ENCODE measurements at regions not wholly inside any gene's neighbourhood (a gene's known extent, or its start where the extent isn't known, plus 50 kb on each side); places are given as distances from the start of the nearest gene placed in this dataset.

- no peaks in the 10 kb centered on the region for H3K27me3 ChIP-seq (ENCODE audit: insufficient read depth, low read length)
- Mint-ChIP-seq H3K27me3 (ENCODE audit: low read depth) (peaks cover 6% of the 10 kb centered on the region), H3K4me1 (peaks cover 36 to 38% of the 10 kb centered on the region in 2 experiments), H3K27ac (no peak overlapping the region), H3K9me3 (no peaks in the 10 kb centered on the region; a peak in 1 of 5 replicates), H3K36me3 (ENCODE audit: insufficient read depth in 1 of 3, low read depth in 3 of 3) (0 out of 7 replicates have a peak, but pooled peaks cover 0 to 2% (median 0%) of the 10 kb centered on the region in 3 experiments), H3K4me3 (no peak overlapping the region)
- H4K8ac ChIP-seq (replicated peaks; ENCODE audit: insufficient read length, low read depth, low read length): no peak overlapping the region
- H3K9ac ChIP-seq (ENCODE audit: extremely low read depth, insufficient read length, low read length): no peak overlapping the region
- no peaks in the 10 kb centered on the region for H4K20me1 ChIP-seq (ENCODE audit: control insufficient read depth, insufficient read depth, insufficient read length)
- H2BK20ac ChIP-seq (ENCODE audit: low read depth, low read length, poor library complexity, severe bottlenecking): no peak overlapping the region
- H2AFZ ChIP-seq (ENCODE audit: low read length): no peak overlapping the region
- H2BK12ac ChIP-seq (ENCODE audit: insufficient read length, low read depth, low read length): no peak overlapping the region
- H3K18ac ChIP-seq (ENCODE audit: insufficient read length, low read depth, low read length): no peak overlapping the region
- H3K4ac ChIP-seq (ENCODE audit: low read depth, low read length): no peak overlapping the region
- no peak overlapping the region for H3K27ac ChIP-seq (ENCODE audit: insufficient read length, low read depth, low read length)
- no peak overlapping the region for H3K14ac ChIP-seq (ENCODE audit: insufficient read depth, low read length)
- no peak overlapping the region for H2BK15ac ChIP-seq (ENCODE audit: low read depth, low read length)
- no peaks in the 10 kb centered on the region for H3K23me2 ChIP-seq (ENCODE audit: insufficient read length, low read depth, low read length, poor library complexity, severe bottlenecking)
- no peak overlapping the region for H2AK5ac ChIP-seq (ENCODE audit: insufficient read length, low read length)
- no peak for TF ChIP-seq CTCF (conservative IDR thresholded peaks at IDR 0.05)
- no peak overlapping the region for H3K56ac ChIP-seq (ENCODE audit: insufficient read length, low read depth, low read length)
- H3K79me2 ChIP-seq (ENCODE audit: insufficient read depth, low read length): no peaks in the 10 kb centered on the region
- no peaks in the 10 kb centered on the region for H3K79me1 ChIP-seq (ENCODE audit: insufficient read depth, low read depth, low read length, poor library complexity, severe bottlenecking)
- no peak overlapping the region for H2BK5ac ChIP-seq (ENCODE audit: insufficient read length, low read length)
- H3K23ac ChIP-seq (ENCODE audit: insufficient read length, low read depth, low read length): no peak overlapping the region
- H3K9me3 ChIP-seq (ENCODE audit: control insufficient read depth, low read depth, low read length): no peaks in the 10 kb centered on the region
- no peak overlapping the region for H2BK120ac ChIP-seq (ENCODE audit: low read depth, low read length, poor library complexity, severe bottlenecking)
- peaks cover 7% of the 10 kb centered on the region; the same call in 1 of the 2 replicates for H3K4me1 ChIP-seq (ENCODE audit: insufficient read depth, low read length)
- DNase-seq: no peak
- WGBS (ENCODE audit: extremely low coverage, insufficient read length, low lambda C conversion rate): no CpG with 5 or more reads among the region's 4 CpGs
- H4K5ac ChIP-seq (ENCODE audit: insufficient read length, low read depth, low read length): no peak overlapping the region
- H4K91ac ChIP-seq (ENCODE audit: insufficient read length, low read depth, low read length): no peak overlapping the region
- H3K4me2 ChIP-seq (ENCODE audit: insufficient read depth, insufficient read length, low read length): no peak overlapping the region
- no peak overlapping the region for H3T11ph ChIP-seq (ENCODE audit: low read length)
Measured at GRCh38 chr2:16080071-16080470, 139.7 kb downstream of the MYCN start.

Measured in H9 (cell line).